DMS153 treated with DMSO at 0.1 percent for 48 hours (cell line): ENCODE measurements at regions not wholly inside any gene's neighbourhood (a gene's known extent, or its start where the extent isn't known, plus 50 kb on each side); places are given as distances from the start of the nearest gene placed in this dataset.

ENCODE experiments used
- DNase-seq: peaks from one replicate; lab custom pipeline; 2025; ENCODE audit not compliant: unreplicated experiment; lab: John Stamatoyannopoulos, UW

GRCh38 chr1:219405531-219406331, 207.2 kb downstream of the ZC3H11B start:
- no peak for DNase-seq

GRCh38 chr1:219404629-219405028, 208.3 kb downstream of the ZC3H11B start:
- DNase-seq: no peak

GRCh38 chr1:219402925-219403324, 210.0 kb downstream of the ZC3H11B start:
- DNase-seq: no peak

GRCh38 chr1:219401724-219402625, 210.9 kb downstream of the ZC3H11B start:
- DNase-seq: no peak

- DNase-seq: no peak
Observed at GRCh38 chr1:219399446-219399845, 213.5 kb downstream of the ZC3H11B start.

- DNase-seq: no peak
Observed at GRCh38 chr1:219398815-219399396, 214.0 kb downstream of the ZC3H11B start.

- DNase-seq: no peak
Observed at GRCh38 chr1:219397511-219397910, 215.4 kb downstream of the ZC3H11B start.

GRCh38 chr1:219391297-219391696, 217.6 kb downstream of the LYPLAL1 start:
- DNase-seq: no peak

- DNase-seq: peak; percentile 69
Observed at GRCh38 chr1:219387211-219387610, 213.5 kb downstream of the LYPLAL1 start.

- peak; percentile 59 for DNase-seq
Observed at GRCh38 chr1:219385787-219386427, 212.2 kb downstream of the LYPLAL1 start.

- DNase-seq: no peak
Observed at GRCh38 chr1:219383281-219383680, 209.6 kb downstream of the LYPLAL1 start.

GRCh38 chr1:219381396-219381795, 207.7 kb downstream of the LYPLAL1 start:
- no peak for DNase-seq

- no peak for DNase-seq
Observed at GRCh38 chr1:219380463-219380862, 206.8 kb downstream of the LYPLAL1 start.

- no peak for DNase-seq
Observed at GRCh38 chr1:219379691-219380090, 206.0 kb downstream of the LYPLAL1 start.

- DNase-seq: no peak
Observed at GRCh38 chr1:219374636-219375035, 201.0 kb downstream of the LYPLAL1 start.

- DNase-seq: no peak
Observed at GRCh38 chr1:219374046-219374566, 200.4 kb downstream of the LYPLAL1 start.

GRCh38 chr1:219373616-219373935, 199.9 kb downstream of the LYPLAL1 start:
- DNase-seq: no peak

GRCh38 chr1:219372916-219373615, 199.4 kb downstream of the LYPLAL1 start:
- no peak for DNase-seq

- DNase-seq: no peak
Observed at GRCh38 chr1:219371471-219371870, 197.8 kb downstream of the LYPLAL1 start.

GRCh38 chr1:219367496-219367895, 193.8 kb downstream of the LYPLAL1 start:
- no peak for DNase-seq
